ENCODE measurements at regions not wholly inside any gene's neighbourhood (a gene's known extent, or its start where the extent isn't known, plus 50 kb on each side); places are given as distances from the start of the nearest gene placed in this dataset.

DNA sequence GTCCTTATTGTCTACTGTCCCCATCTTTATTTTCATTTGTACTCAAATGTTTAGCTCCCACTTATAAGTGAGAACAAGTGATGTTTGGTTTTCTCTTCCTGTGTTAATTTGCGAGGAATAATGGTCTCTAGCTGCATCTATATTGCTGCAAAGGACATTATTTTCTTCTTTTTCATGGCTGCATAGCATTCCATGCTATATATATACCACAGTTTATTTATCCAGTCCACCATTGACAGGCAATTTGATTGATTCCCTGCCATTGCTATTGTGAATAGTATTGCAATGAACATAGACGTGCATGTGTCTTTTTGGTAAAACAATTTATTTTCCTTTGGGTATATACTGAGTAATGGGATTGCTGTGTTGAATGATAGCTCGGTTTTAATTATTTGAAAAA, 1545.8 kb upstream of the RAG2 start:
- Histone ChIP-seq H3K9me3 (no peaks in the 10 kb centered on the region), H3K27me3 (replicated peaks; ENCODE audit: insufficient read depth) (no peaks in the 10 kb centered on the region), H3K4me1 (replicated peaks) (no peaks in the 10 kb centered on the region), H3K4me3 (no peak overlapping the region), H3K27ac (no peak overlapping the region), H3K36me3 (no peaks in the 10 kb centered on the region)
- 87% methylated on average over 3 of the region's 3 CpGs for WGBS
- DNase-seq (ENCODE audit: low spot score) = no peak
- intact Hi-C loops (cut with DNase I) = no loop called here
- TF ChIP-seq POLR2A (IDR thresholded peaks at IDR 0.05) = no peak
- TF ChIP-seq CTCF (IDR thresholded peaks at IDR 0.05) = no peak
- TF ChIP-seq POLR2AphosphoS5 (IDR thresholded peaks at IDR 0.05) = no peak

DNA sequence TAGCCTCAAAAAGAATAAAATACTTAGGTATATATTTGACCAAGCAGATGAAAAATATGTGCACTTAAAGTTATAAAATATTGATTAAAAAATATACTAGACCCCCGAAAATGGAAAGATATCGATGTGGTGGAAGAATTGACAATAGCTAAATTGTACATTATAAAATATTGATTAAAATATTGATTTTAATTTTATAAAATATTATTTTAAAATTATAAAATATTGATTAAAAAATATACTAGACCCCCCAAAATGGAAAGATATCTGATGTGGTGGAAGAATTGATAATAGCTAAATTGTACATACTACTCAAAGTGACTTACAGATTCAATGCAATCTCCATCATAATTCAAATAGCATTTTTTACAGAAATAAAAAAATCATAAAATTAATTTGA, 1540.9 kb upstream of the RAG2 start:
- Histone ChIP-seq H3K9me3 (no peaks in the 10 kb centered on the region), H3K27me3 (replicated peaks; ENCODE audit: insufficient read depth) (no peaks in the 10 kb centered on the region), H3K27ac (no peak overlapping the region), H3K4me3 (no peak overlapping the region), H3K4me1 (replicated peaks) (no peaks in the 10 kb centered on the region), H3K36me3 (no peaks in the 10 kb centered on the region)
- WGBS = 95% methylated on average over 2 of the region's 2 CpGs
- intact Hi-C loops (cut with DNase I) = no loop called here
- TF ChIP-seq POLR2AphosphoS5 (IDR thresholded peaks at IDR 0.05) (no peak), CTCF (IDR thresholded peaks at IDR 0.05) (no peak), POLR2A (IDR thresholded peaks at IDR 0.05) (no peak)
- no peak for DNase-seq (ENCODE audit: low spot score)

- TF ChIP-seq POLR2A (IDR thresholded peaks at IDR 0.05) (no peak), CTCF (IDR thresholded peaks at IDR 0.05) (no peak), POLR2AphosphoS5 (IDR thresholded peaks at IDR 0.05) (no peak)
- no peak overlapping the region for H3K27ac ChIP-seq
- H3K36me3 ChIP-seq = no peaks in the 10 kb centered on the region
- H3K4me1 ChIP-seq (replicated peaks) = no peaks in the 10 kb centered on the region
- WGBS = 94% methylated on average over 6 of the region's 6 CpGs
- intact Hi-C loops (cut with DNase I) = no loop called here
- no peak for DNase-seq (ENCODE audit: low spot score)
- no peaks in the 10 kb centered on the region for H3K27me3 ChIP-seq (replicated peaks; ENCODE audit: insufficient read depth)
- H3K4me3 ChIP-seq = no peak overlapping the region
- no peaks in the 10 kb centered on the region for H3K9me3 ChIP-seq
Observed at GRCh38 chr11:38136887-38137286, 1538.9 kb upstream of the RAG2 start.

- H3K4me1 ChIP-seq (replicated peaks) = no peaks in the 10 kb centered on the region
- H3K27ac ChIP-seq = no peak overlapping the region
- no peaks in the 10 kb centered on the region for H3K36me3 ChIP-seq
- TF ChIP-seq POLR2A (IDR thresholded peaks at IDR 0.05) = no peak
- TF ChIP-seq POLR2AphosphoS5 (IDR thresholded peaks at IDR 0.05) = no peak
- TF ChIP-seq CTCF (IDR thresholded peaks at IDR 0.05) = no peak
- H3K9me3 ChIP-seq = no peaks in the 10 kb centered on the region
- no peak for DNase-seq (ENCODE audit: low spot score)
- WGBS = 39% methylated on average over 1 of the region's 1 CpG
- no peaks in the 10 kb centered on the region for H3K27me3 ChIP-seq (replicated peaks; ENCODE audit: insufficient read depth)
- no peak overlapping the region for H3K4me3 ChIP-seq
- intact Hi-C loops (cut with DNase I) = no loop called here
Observed at GRCh38 chr11:38131535-38131934, 1533.5 kb upstream of the RAG2 start.

DNA sequence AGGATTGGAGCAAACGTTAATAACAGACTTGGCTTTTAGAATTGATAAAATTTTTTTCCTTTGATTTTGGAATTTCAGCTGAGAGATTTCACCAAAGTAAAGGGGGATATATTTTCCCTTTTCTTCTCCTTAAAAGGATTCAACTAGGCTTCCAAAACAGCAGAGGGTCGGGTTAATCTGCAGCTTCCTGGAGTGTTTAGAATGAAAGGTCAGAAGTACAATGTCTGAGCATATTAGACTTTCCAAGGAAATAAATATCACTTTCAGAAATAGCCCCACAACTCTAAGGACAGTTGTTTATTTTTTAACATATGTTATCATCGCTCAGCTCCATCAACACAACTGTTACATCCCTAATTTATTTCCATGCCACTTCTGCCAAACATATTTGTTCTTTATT, 1532.9 kb upstream of the RAG2 start:
- Histone ChIP-seq H3K4me3 (no peak overlapping the region), H3K27ac (no peak overlapping the region), H3K36me3 (no peaks in the 10 kb centered on the region), H3K27me3 (replicated peaks; ENCODE audit: insufficient read depth) (no peaks in the 10 kb centered on the region), H3K9me3 (no peaks in the 10 kb centered on the region), H3K4me1 (replicated peaks) (no peaks in the 10 kb centered on the region)
- no peak for DNase-seq (ENCODE audit: low spot score)
- TF ChIP-seq POLR2AphosphoS5 (IDR thresholded peaks at IDR 0.05) (no peak), POLR2A (IDR thresholded peaks at IDR 0.05) (no peak), CTCF (IDR thresholded peaks at IDR 0.05) (no peak)
- 39% methylated on average over 3 of the region's 3 CpGs for WGBS
- intact Hi-C loops (cut with DNase I) = no loop called here
